ENCODE measurements at regions not wholly inside any gene's neighbourhood (a gene's known extent, or its start where the extent isn't known, plus 50 kb on each side); places are given as distances from the start of the nearest gene placed in this dataset.

DNA sequence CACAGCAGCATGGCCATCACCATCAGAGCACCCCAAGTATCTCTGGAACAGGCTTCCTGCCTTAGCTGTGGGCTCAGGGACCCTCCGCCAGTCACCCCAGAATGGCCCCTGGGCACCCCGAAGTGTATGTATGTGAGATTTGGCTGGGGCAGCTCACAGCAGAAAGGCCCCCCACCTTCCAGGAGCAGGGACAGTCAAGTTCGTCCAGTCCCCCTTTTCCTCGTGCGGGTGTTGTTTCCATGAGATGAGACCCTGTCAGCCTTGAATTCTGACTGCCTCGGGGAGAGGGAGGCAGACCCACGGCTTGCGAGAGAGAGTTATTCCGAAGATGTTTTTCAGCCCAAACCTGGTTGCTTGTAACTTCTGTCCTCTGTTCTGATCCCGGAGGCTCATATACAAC is 290.9 kb upstream of the HDAC4 start:
- DNase-seq: no peak

DNA sequence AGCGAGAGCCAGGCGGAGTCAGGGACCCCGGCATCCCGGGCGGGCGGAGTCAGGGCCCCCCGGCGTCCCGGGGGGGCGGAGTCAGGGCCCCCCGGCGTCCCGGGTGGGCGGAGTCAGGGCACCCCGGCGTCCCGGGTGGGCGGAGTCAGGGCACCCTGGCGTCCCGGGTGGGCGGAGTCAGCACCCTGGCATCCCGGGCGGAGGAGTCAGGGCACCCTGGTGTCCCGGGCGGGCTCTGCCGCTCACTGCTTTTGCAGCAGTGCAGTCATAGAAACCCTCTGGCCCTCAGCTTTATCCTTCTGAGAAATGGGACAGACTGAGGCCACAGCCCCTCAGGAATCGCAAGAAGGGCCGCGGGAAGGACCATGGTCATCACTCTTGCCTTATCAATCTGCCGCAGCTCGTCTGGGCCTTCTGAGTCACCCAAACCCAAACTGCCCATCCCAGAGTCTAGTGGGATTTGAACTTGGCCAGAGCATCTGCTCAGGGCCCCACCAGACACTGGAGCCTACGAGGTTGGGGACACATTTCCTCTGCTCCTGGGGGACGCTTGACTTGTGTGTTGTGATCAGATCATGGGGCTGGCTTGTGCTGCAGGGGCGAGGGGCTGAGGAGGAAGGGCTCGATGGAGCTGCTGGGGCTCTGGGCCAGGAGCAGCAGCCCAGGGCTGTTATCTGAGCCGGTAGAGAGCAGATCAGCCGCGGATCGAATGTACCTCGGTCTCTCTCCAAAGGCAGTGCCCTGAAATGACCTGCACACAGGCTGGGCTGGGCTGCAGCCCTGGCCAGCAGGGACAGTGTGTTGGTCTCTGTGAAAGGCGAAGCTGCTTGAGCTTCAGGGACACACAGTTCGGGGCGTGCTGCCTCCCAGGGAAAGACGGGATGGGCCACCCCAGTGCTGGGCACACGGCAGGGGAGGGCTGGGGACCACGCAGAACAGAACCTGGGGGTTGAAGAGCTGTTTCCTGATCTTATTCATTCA is 290.1 kb upstream of the HDAC4 start:
- no peak for DNase-seq

- no peak for DNase-seq
These were observed 289.2 kb upstream of the HDAC4 start for GRCh38 chr2:239689985-239690384.

DNA sequence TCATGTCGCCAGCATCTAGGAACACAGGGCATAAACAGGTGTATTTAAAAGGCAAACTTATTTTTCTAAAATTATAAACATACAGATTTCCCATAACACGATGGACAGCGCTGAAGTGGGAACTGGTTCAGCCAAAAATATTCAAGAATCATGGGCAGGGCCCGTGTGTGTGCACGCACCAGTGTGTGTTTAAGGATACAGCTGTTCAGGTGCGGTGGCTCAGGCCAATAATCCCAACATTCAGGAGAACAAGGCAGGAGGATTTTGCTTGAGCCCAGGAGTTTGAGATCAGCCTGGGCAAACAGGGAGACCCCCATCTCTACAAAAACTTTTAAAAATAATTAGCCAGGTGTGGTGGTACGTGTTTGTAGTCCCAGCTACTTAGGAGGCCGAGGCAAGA is 288.6 kb upstream of the HDAC4 start:
- no peak for DNase-seq

DNA sequence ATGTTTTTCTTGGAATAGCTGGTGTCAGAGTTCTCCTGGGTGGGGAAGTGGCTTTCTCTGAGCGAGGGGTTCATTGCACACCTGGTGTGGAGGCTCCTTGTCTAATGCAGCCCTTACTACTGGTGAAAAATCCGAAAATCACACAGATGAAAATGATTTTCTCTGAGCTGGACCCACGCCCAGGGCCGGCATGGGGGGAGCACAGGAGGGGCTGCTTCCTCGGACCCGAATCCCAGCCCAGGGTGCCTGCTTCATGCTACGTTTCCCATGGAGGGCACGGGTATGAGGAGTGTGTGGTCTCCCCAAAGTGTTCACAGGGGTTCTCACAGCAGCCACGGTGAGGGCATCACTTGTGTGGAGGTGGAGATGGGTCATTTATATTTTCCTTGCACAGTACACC is 288.0 kb upstream of the HDAC4 start:
- no peak for DNase-seq

- DNase-seq: peak; percentile 7 to 20
These were observed 287.4 kb upstream of the HDAC4 start for GRCh38 chr2:239688122-239688681.

DNA sequence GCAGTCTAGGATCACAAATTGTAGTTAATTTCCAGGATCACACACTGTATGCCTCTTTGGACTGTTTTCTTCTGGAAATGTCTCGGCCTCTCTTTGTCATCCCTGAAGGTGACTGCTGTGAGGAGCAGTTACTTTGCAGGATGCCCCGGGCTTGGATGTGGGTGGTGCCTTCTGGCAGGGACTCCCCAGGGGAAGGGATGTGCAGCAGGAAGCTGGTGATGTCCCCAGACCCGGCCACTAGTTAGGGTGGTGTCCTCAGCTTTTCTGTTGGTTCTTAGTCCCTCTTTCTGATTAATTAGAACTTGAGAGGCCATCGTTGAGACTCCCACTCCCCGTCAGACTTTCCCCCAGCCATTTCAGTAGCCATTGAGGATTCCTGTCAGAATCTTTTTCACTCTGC is 286.6 kb upstream of the HDAC4 start:
- no peak for DNase-seq

DNA sequence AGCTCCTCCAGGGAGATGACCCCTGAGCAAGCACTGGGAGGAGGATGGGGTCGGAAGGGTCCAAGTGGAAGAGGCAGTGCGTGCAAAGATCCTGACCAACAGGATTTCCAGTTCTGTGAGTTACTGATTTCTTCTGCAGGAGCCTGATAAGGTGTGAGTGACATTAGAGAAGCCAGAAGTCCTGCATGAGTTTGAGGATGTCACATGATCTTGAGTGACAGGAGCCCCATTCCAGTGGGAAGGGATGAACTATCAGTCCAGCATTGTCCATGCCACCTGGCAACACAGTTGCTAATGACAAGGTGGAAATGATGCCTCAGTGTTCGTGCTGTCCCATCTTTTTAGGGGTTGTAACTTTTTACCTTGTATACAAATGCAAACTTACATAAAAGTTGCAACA is 285.1 kb upstream of the HDAC4 start:
- no peak for DNase-seq

GRCh38 chr2:239685556-239685955 is 284.7 kb upstream of the HDAC4 start:
- DNase-seq: no peak

GRCh38 chr2:239684996-239685395 is 284.2 kb upstream of the HDAC4 start:
- DNase-seq: no peak

DNA sequence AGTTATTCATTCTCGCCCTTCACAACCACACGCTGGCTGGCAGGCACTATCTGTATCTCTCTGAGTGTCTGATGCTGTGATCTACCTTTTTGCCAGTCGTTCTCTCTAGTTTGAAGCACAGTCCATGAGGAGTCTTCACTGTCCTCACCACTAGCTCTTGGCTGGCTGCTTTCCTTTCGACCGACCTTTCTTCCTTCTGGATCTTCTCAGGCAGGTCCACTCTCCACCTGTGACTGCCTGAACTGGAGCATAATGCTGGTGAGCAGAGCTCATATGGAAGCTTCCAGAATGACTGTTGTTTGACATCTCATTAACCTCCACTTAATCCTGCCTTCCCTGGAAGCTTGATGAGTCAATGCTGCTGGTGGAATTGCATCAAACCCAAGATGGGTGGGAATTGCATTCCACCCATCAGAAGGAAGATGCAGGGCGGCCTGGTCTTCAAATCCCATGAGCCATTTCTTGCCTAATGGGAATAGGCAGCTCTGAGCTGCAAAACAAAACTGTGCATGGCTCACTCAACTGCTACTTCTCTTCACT is 283.5 kb upstream of the HDAC4 start:
- no peak for DNase-seq

GRCh38 chr2:239682518-239682917 is 281.7 kb upstream of the HDAC4 start:
- no peak for DNase-seq

GRCh38 chr2:239679755-239680154 is 278.9 kb upstream of the HDAC4 start:
- no peak for DNase-seq

- no peak for DNase-seq
These were observed 278.0 kb upstream of the HDAC4 start for GRCh38 chr2:239678666-239679296.

DNA sequence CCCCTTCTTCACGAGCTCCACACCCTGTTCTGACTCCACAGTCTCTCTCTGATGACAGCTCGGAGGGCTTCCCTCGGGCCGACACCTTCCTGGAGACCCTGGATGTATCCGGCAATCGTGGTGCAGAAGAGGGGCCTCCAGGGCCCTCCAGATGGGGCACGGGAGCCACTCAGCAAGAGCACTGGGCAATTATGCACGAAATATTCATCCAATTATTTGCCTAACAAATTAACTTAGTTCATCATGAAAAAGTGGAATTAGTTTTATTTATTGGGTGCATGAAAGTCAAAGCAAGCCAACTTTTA is 277.3 kb upstream of the HDAC4 start:
- DNase-seq: no peak

GRCh38 chr2:239677453-239678185 is 276.8 kb upstream of the HDAC4 start:
- no peak for DNase-seq

- DNase-seq: no peak
These were observed 276.1 kb upstream of the HDAC4 start for GRCh38 chr2:239676716-239677452.

GRCh38 chr2:239675826-239676715 is 275.3 kb upstream of the HDAC4 start:
- no peak for DNase-seq

DNA sequence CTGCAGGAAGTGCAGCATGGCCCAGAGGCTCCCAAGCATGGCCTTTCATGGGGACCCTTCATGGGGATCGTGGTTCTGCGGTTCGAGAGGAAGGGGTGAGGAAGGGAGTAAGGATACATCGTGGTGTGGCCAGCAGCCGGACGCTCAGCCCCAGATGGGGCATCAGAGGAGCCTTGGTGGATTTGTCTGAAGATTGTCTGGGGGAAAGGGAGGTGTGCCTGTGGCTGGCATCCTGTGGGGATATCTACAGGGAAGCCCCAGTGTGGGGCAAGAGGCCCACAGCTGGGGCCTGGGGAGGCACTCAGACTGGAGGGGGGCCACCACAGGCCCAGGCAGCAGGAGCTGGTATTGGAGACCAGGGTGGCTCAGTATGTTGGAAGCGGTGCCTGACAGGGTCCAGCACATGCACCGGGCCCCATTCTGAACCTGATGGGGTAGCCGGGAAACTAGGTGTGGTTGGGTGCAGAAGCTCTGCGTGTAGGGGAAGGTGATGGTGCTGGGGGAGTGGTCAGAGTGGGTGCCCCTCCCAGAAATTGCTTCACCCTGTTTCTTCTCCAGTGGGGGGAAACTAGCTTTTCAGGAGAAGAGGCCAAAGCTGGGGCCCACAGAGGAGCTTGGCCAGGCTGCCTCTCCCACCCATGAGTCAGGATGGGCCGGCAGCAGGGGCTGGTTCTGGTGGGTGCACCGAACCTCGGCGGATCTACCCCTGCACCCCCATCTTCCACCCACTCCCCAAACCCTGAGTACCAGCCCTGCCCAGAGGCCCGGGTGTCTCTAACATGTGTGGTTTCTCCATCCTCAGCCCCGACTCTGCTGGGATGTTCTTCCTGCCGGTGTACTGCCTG is 274.4 kb upstream of the HDAC4 start:
- DNase-seq: no peak

All from right lung (tissue), 2 donors.